ENCODE measurements at regions not wholly inside any gene's neighbourhood (a gene's known extent, or its start where the extent isn't known, plus 50 kb on each side); places are given as distances from the start of the nearest gene placed in this dataset.
"Not testable (repeated sequence)": the region's sequence is repeated elsewhere in the genome, so short reads cannot be mapped to it uniquely, and the experiment has no call there.

DNA sequence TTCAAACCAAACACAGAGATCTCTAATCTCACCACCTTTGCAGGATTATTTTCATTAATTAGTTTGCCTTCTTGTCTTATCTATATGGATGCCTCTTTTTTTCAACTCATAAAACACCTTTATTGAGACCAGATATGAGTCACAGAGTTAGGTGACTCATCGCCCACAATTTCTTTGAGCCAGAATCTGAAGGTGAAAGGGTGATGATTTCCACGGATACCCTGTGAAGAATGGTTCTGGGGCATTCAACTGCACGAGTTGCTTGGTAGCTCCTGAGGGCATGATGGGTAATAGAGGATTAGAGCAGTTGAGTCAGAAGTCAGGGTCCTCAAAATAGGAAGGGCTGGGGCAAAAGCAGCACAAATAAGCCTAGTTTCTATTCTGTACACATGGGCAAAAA, 128.2 kb downstream of the TBX19 start:
- ATAC-seq (ENCODE audit: low FRiP score in 2 of 2) = no peak
- DNase-seq = no peak
- no peak overlapping the region for H3K27ac ChIP-seq
- H3K36me3 ChIP-seq = no peaks in the 10 kb centered on the region
- WGBS, 2 donors = 69 to 89% methylated on average over 3 of the region's 3 CpGs
- no peaks in the 10 kb centered on the region for H3K27me3 ChIP-seq
- no peak overlapping the region for H3K4me3 ChIP-seq
- no peaks in the 10 kb centered on the region for H3K9me3 ChIP-seq
- no peaks in the 10 kb centered on the region for H3K4me1 ChIP-seq
- TF ChIP-seq POLR2A (IDR thresholded peaks at IDR 0.05) (no peak), EP300 (IDR thresholded peaks at IDR 0.05) (no peak), POLR2AphosphoS5 (IDR thresholded peaks at IDR 0.05) (no peak)
- TF ChIP-seq, protein P1, sequence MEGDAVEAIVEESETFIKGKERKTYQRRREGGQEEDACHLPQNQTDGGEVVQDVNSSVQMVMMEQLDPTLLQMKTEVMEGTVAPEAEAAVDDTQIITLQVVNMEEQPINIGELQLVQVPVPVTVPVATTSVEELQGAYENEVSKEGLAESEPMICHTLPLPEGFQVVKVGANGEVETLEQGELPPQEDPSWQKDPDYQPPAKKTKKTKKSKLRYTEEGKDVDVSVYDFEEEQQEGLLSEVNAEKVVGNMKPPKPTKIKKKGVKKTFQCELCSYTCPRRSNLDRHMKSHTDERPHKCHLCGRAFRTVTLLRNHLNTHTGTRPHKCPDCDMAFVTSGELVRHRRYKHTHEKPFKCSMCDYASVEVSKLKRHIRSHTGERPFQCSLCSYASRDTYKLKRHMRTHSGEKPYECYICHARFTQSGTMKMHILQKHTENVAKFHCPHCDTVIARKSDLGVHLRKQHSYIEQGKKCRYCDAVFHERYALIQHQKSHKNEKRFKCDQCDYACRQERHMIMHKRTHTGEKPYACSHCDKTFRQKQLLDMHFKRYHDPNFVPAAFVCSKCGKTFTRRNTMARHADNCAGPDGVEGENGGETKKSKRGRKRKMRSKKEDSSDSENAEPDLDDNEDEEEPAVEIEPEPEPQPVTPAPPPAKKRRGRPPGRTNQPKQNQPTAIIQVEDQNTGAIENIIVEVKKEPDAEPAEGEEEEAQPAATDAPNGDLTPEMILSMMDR (IDR thresholded peaks at IDR 0.05) = no peak

DNA sequence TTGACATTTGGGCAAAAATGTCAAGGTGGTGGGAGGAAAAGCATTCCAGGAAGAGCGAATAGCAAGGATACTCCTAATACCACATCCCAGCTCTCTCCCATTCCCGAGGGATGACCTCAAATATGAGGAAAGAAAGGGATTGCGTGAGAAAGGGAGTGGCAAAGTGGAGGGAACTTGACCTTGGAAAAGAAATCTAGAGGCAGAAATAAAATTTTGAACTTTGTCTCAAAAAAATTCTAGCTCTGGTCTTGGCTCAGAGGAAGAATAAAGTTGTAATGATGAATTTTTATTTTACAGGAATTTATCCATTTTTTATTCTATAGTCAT, 127.8 kb downstream of the TBX19 start:
- no peaks in the 10 kb centered on the region for H3K27me3 ChIP-seq
- TF ChIP-seq POLR2AphosphoS5 (IDR thresholded peaks at IDR 0.05) (no peak), EP300 (IDR thresholded peaks at IDR 0.05) (no peak), POLR2A (IDR thresholded peaks at IDR 0.05) (no peak)
- TF ChIP-seq, protein P1 (IDR thresholded peaks at IDR 0.05) = no peak
- no peaks in the 10 kb centered on the region for H3K9me3 ChIP-seq
- no peak overlapping the region for H3K4me3 ChIP-seq
- 89 to 92% methylated on average over 3 of the region's 3 CpGs for WGBS, 2 donors
- no peaks in the 10 kb centered on the region for H3K4me1 ChIP-seq
- no peak for DNase-seq
- no peak for ATAC-seq (ENCODE audit: low FRiP score in 2 of 2)
- no peaks in the 10 kb centered on the region for H3K36me3 ChIP-seq
- H3K27ac ChIP-seq = no peak overlapping the region

DNA sequence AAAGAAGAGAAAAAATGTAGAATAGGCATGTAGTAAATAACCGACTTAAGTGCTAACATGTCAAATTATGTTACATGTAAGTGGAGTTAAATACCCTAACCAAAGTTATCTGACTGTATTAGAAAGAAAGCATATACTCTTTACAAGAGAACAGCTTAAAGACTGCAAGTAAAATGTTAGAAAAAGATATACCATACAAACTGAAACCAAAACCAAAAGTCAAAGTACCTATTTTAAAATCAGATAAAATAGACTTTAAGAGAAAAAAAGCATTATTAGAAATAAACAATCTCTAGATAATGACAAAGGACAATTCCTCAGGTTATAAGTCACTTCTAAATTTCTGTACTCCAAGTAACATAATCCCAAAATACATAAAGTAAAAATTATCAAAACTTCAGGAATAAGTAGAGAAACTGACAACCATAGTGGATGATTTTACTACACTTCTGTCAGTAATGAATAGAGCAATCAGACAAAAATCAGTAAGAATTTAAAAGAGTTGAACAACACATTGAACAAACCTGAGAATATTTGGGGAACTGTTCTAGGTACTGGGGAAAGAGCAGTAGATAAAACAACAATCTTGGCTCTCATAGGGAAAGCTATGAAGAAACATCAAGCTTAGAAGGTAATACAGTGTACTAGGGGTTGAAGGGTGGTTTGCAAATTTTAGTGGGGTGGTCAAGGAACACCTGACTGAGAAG, 127.3 kb downstream of the TBX19 start:
- no peaks in the 10 kb centered on the region for H3K4me1 ChIP-seq
- no peak overlapping the region for H3K27ac ChIP-seq
- no peak for DNase-seq
- no peaks in the 10 kb centered on the region for H3K36me3 ChIP-seq
- no peak for ATAC-seq (ENCODE audit: low FRiP score in 2 of 2)
- no peaks in the 10 kb centered on the region for H3K9me3 ChIP-seq
- WGBS, 2 donors = 73 to 100% methylated on average over 1 of the region's 1 CpG
- TF ChIP-seq EP300 (IDR thresholded peaks at IDR 0.05) = no peak
- no peak for TF ChIP-seq POLR2AphosphoS5 (IDR thresholded peaks at IDR 0.05)
- TF ChIP-seq, protein P1 (IDR thresholded peaks at IDR 0.05) = no peak
- no peak overlapping the region for H3K4me3 ChIP-seq
- H3K27me3 ChIP-seq = no peaks in the 10 kb centered on the region

DNA sequence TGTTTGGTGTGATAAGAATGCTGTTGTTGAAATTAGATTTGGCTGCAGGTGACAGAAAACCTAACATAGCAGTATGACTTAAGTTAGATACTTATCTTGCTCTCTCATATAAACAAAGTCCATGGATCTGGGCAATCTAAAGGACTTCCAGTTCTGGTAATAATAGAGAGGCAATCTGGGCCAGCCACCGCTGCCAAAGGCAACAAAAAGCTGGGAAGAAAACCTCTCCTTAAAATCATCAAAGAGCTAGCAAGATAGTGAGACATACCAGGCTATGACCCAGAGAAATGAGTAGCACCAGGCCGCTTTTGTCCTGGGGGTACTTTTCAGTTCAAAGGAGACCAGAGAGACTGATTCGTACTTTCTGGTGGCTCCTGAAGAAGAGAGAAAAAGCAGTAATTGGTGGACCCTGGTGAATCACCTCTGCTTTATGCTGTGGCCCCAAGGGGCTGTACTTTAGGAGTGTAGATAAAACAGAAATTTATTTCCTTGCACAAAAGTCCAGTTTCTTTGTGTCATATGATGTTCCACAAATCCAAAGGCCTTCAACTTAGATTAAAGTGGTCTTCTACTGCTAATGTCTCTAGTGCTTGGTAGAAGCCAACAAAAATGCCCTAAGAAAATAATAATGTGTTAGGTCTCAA, 125.4 kb downstream of the TBX19 start:
- WGBS, 2 donors = 81 to 90% methylated on average over 3 of the region's 3 CpGs
- H3K9me3 ChIP-seq = no peaks in the 10 kb centered on the region
- no peaks in the 10 kb centered on the region for H3K36me3 ChIP-seq
- H3K27ac ChIP-seq = no peak overlapping the region
- no peak for DNase-seq
- no peak for ATAC-seq (ENCODE audit: low FRiP score in 2 of 2)
- no peaks in the 10 kb centered on the region for H3K27me3 ChIP-seq
- no peak for TF ChIP-seq EP300 (IDR thresholded peaks at IDR 0.05)
- TF ChIP-seq POLR2A (IDR thresholded peaks at IDR 0.05) = no peak
- TF ChIP-seq, protein P1 (IDR thresholded peaks at IDR 0.05) = no peak
- no peak overlapping the region for H3K4me3 ChIP-seq
- no peaks in the 10 kb centered on the region for H3K4me1 ChIP-seq

DNA sequence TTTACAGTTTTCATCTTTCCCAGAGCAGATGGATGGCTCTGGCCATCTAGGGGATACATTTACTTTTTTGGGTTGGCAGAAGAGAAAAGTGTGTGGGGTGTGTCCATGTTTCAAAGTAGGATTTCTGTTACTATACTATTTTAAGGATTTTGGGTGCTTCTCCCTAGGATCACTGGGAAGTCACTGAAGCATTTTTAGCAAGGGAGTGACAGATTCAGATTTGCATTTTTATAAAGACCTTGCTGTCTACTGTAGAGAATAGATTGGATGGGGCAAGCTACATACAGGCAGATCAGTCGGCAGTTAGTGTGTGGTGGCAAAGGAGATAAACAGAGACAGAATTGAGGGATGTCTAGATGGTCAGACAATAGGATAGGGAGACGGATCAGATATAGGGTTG, 122.5 kb downstream of the TBX19 start:
- Histone ChIP-seq H3K27ac (no peak overlapping the region), H3K9me3 (no peaks in the 10 kb centered on the region), H3K4me3 (no peak overlapping the region), H3K4me1 (no peaks in the 10 kb centered on the region), H3K27me3 (no peaks in the 10 kb centered on the region), H3K36me3 (no peaks in the 10 kb centered on the region)
- TF ChIP-seq EP300 (IDR thresholded peaks at IDR 0.05) (no peak), POLR2AphosphoS5 (IDR thresholded peaks at IDR 0.05) (no peak), POLR2A (IDR thresholded peaks at IDR 0.05) (no peak)
- TF ChIP-seq, protein P1 (IDR thresholded peaks at IDR 0.05) = no peak
- ATAC-seq (ENCODE audit: low FRiP score in 2 of 2) = no peak
- 88 to 92% methylated on average over 2 of the region's 2 CpGs for WGBS, 2 donors
- no peak for DNase-seq

DNA sequence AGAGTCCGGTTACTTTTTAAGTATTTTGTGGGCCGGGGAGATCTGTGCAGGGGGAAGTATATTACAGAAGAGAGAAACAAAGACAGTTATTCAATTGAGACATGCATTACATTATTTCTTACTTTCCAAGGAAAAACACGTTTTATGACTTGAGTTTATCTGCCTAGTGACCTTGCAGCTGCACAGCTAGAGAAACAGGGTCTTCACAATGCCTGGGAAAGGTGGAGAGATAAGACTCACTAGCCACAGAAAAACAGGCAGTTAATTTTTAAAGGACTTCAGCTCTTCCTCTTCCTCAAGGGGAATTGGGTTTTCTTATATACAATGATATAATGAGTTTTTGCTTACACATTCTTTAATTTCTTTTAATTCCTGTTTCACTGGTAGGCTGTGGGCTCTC, 121.8 kb downstream of the TBX19 start:
- not testable (repeated sequence) for H3K4me1 ChIP-seq; ATAC-seq (ENCODE audit: low FRiP score in 2 of 2); H3K9me3 ChIP-seq; H3K27me3 ChIP-seq; H3K4me3 ChIP-seq; DNase-seq; H3K36me3 ChIP-seq; H3K27ac ChIP-seq
- WGBS, 2 donors = 62 to 67% methylated on average over 3 of the region's 3 CpGs

Measured in upper lobe of left lung (tissue), 6 donors.